Esophagus squamous epithelium (tissue), 4 donors: ENCODE measurements at regions not wholly inside any gene's neighbourhood (a gene's known extent, or its start where the extent isn't known, plus 50 kb on each side); places are given as distances from the start of the nearest gene placed in this dataset.

Experiments used
- POLR2A ChIP-seq, 4 donors: fragments of 450-650 bp; IDR thresholded peaks; one replicate each; pipeline ENCODE4 v1.6.1; 2017; ENCODE audit warnings: antibody characterized with exemption in 4 of 4, mild to moderate bottlenecking in 4 of 4, moderate library complexity in 3 of 4
- TF ChIP-seq, protein P1 (sequence below), 6 experiments: fragments of 450-650 bp in 4 of 6; fragments of 200-600 bp in 2 of 6; sonication (generic) in 2 of 6; IDR thresholded peaks; one replicate each; pipeline ENCODE4 v1.5.1; 2016 to 2019; ENCODE audit warnings: antibody characterized with exemption in 6 of 6, mild to moderate bottlenecking in 4 of 6, moderate library complexity in 4 of 6

- TF ChIP-seq, protein P1, sequence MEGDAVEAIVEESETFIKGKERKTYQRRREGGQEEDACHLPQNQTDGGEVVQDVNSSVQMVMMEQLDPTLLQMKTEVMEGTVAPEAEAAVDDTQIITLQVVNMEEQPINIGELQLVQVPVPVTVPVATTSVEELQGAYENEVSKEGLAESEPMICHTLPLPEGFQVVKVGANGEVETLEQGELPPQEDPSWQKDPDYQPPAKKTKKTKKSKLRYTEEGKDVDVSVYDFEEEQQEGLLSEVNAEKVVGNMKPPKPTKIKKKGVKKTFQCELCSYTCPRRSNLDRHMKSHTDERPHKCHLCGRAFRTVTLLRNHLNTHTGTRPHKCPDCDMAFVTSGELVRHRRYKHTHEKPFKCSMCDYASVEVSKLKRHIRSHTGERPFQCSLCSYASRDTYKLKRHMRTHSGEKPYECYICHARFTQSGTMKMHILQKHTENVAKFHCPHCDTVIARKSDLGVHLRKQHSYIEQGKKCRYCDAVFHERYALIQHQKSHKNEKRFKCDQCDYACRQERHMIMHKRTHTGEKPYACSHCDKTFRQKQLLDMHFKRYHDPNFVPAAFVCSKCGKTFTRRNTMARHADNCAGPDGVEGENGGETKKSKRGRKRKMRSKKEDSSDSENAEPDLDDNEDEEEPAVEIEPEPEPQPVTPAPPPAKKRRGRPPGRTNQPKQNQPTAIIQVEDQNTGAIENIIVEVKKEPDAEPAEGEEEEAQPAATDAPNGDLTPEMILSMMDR (IDR thresholded peaks at IDR 0.05) = no peak
- TF ChIP-seq POLR2A (IDR thresholded peaks at IDR 0.05) = no peak
These were observed 763.9 kb downstream of the PCDH18 start for GRCh38 chr4:136768213-136768924.
